Stomach (tissue), 8 donors: ENCODE measurements at regions not wholly inside any gene's neighbourhood (a gene's known extent, or its start where the extent isn't known, plus 50 kb on each side); places are given as distances from the start of the nearest gene placed in this dataset.

ENCODE experiments used
- DNase-seq, 2 donors: peaks; one replicate each; pipeline versions ENCODE4 v3.0.0 to v3.0.0-alpha.2; 2013 to 2019
- H3K27ac ChIP-seq, 5 donors: fragments of 200-600 bp in 4 of 5; sonication (generic) in 4 of 5; one replicate each; pipeline ENCODE4 v1.5.1; 2013 to 2019; ENCODE audit warnings: mild to moderate bottlenecking in 1 of 5, moderate library complexity in 1 of 5
- H3K27me3 ChIP-seq, 3 donors: fragments of 200-600 bp; sonication (generic); one replicate each; pipeline ENCODE4 v1.5.1; 2017 to 2019; ENCODE audit warnings: mixed run types in 1 of 3
- H3K36me3 ChIP-seq, 4 donors: fragments of 200-600 bp; sonication (generic); 1 replicate in 3 of 4; 2 replicates in 1 of 4; pipeline ENCODE4 v1.5.1; 2016 to 2019
- H3K4me1 ChIP-seq, 4 donors: fragments of 200-600 bp; sonication (generic); one replicate each; pipeline ENCODE4 v1.5.1; 2016 to 2019
- H3K4me3 ChIP-seq, 4 donors: fragments of 200-600 bp; sonication (generic) in 3 of 4; one replicate each; pipeline ENCODE4 v1.5.1; 2016 to 2019; ENCODE audit warnings: mild to moderate bottlenecking in 1 of 4
- H3K9me3 ChIP-seq, 4 donors: fragments of 200-600 bp; sonication (generic); one replicate each; pipeline ENCODE4 v1.5.1; 2016 to 2019
- CTCF ChIP-seq, 7 experiments: fragments of 450-650 bp in 4 of 7; fragments of 200-600 bp in 3 of 7; sonication (generic) in 3 of 7; IDR thresholded peaks; one replicate each; pipeline ENCODE4 v1.5.1; 2016 to 2019; ENCODE audit warnings: antibody characterized with exemption in 7 of 7, control low read depth in 2 of 7, mild to moderate bottlenecking in 1 of 7
- EP300 ChIP-seq: sonication (generic); formaldehyde crosslinking; IDR thresholded peaks from one replicate; pipeline ENCODE4 v1.6.1; 2017; ENCODE audit warnings: antibody characterized with exemption
- POLR2A ChIP-seq, 4 donors: fragments of 450-650 bp; IDR thresholded peaks; one replicate each; pipeline ENCODE4 v1.6.1; 2016; ENCODE audit warnings: antibody characterized with exemption in 4 of 4, control low read depth in 2 of 4, mild to moderate bottlenecking in 1 of 4, moderate library complexity in 1 of 4
- POLR2AphosphoS5 ChIP-seq, 3 donors: sonication (generic); formaldehyde crosslinking; IDR thresholded peaks; one replicate each; pipeline ENCODE4 v1.6.1; 2016; ENCODE audit warnings: antibody characterized with exemption in 3 of 3
- WGBS, 5 donors: extraction: QIAGEN DNeasy Blood & Tissue Kit in 3 of 5; methylation state at CpG; one replicate each; pipeline versions ENCODE4 v1.1.5 to v1.1.7; 2013 to 2018; 5-methylcytosine and 5-hydroxymethylcytosine counted together
- intact Hi-C: fragments of 100-400 bp; cut with DNase I; formaldehyde crosslinking; loops from one replicate; pipeline ENCODE4 v1.15.1; 2023; ENCODE audit warnings: low total_unique reads
- donor health status: healthy with polysubstance abuse.
- donor health status: Bipolar disorder and iron deficiency.
- donor health status: healthy.

- no peak for DNase-seq
- TF ChIP-seq POLR2AphosphoS5 (IDR thresholded peaks at IDR 0.05) (no peak), POLR2A (IDR thresholded peaks at IDR 0.05) (no peak)
- no peaks in the 10 kb centered on the region for H3K36me3 ChIP-seq
- H3K27ac ChIP-seq = no peak overlapping the region
- no peaks in the 10 kb centered on the region for H3K4me1 ChIP-seq
- intact Hi-C loops = no loop called here
- H3K4me3 ChIP-seq = no peak overlapping the region
- WGBS, 5 donors = 58 to 70% (median 62%) methylated on average over 4 of the region's 4 CpGs
- H3K27me3 ChIP-seq = no peaks in the 10 kb centered on the region
- no peaks in the 10 kb centered on the region for H3K9me3 ChIP-seq
Observed at GRCh38 chr1:209102531-209102930, 481.0 kb upstream of the CAMK1G start.

- Histone ChIP-seq H3K36me3 (no peaks in the 10 kb centered on the region), H3K27me3 (no peaks in the 10 kb centered on the region), H3K4me1 (no peaks in the 10 kb centered on the region), H3K4me3 (no peak overlapping the region), H3K27ac (no peak overlapping the region), H3K9me3 (no peaks in the 10 kb centered on the region)
- TF ChIP-seq POLR2AphosphoS5 (IDR thresholded peaks at IDR 0.05) (no peak), EP300 (no peak), CTCF (IDR thresholded peaks at IDR 0.05) (no peak), POLR2A (IDR thresholded peaks at IDR 0.05) (no peak)
- no peak for DNase-seq
- WGBS, 5 donors = 38 to 47% (median 41%) methylated on average over 4 of the region's 4 CpGs
- intact Hi-C loops = no loop called here
Observed at GRCh38 chr1:209103092-209103491, 480.4 kb upstream of the CAMK1G start.

- no peak for TF ChIP-seq CTCF (IDR thresholded peaks at IDR 0.05)
- DNase-seq = no peak
- intact Hi-C loops = no loop called here
- no peak overlapping the region for H3K27ac ChIP-seq
- 67 to 77% (median 75%) methylated on average over 3 of the region's 3 CpGs for WGBS, 5 donors
- H3K4me1 ChIP-seq = no peaks in the 10 kb centered on the region
- no peaks in the 10 kb centered on the region for H3K9me3 ChIP-seq
- no peaks in the 10 kb centered on the region for H3K27me3 ChIP-seq
- no peak overlapping the region for H3K4me3 ChIP-seq
- no peaks in the 10 kb centered on the region for H3K36me3 ChIP-seq
Observed at GRCh38 chr1:209104646-209105045, 478.9 kb upstream of the CAMK1G start.

GRCh38 chr1:209105701-209106100 is 477.8 kb upstream of the CAMK1G start:
- TF ChIP-seq POLR2A (IDR thresholded peaks at IDR 0.05) (no peak), CTCF (IDR thresholded peaks at IDR 0.05) (no peak), POLR2AphosphoS5 (IDR thresholded peaks at IDR 0.05) (no peak), EP300 (no peak)
- H3K36me3 ChIP-seq = no peaks in the 10 kb centered on the region
- 45 to 59% (median 48%) methylated on average over 3 of the region's 3 CpGs for WGBS, 5 donors
- no peak overlapping the region for H3K27ac ChIP-seq
- H3K4me1 ChIP-seq = no peaks in the 10 kb centered on the region
- intact Hi-C loops = no loop called here
- no peaks in the 10 kb centered on the region for H3K27me3 ChIP-seq
- H3K9me3 ChIP-seq = no peaks in the 10 kb centered on the region
- no peak for DNase-seq
- no peak overlapping the region for H3K4me3 ChIP-seq

GRCh38 chr1:209106237-209106741 is 477.2 kb upstream of the CAMK1G start:
- intact Hi-C loops = no loop called here
- no peak overlapping the region for H3K4me3 ChIP-seq
- no peaks in the 10 kb centered on the region for H3K36me3 ChIP-seq
- WGBS, 5 donors = 34 to 48% (median 43%) methylated on average over 8 of the region's 8 CpGs
- no peaks in the 10 kb centered on the region for H3K4me1 ChIP-seq
- no peak for TF ChIP-seq CTCF (IDR thresholded peaks at IDR 0.05)
- no peak for TF ChIP-seq EP300
- TF ChIP-seq POLR2AphosphoS5 (IDR thresholded peaks at IDR 0.05) = no peak
- TF ChIP-seq POLR2A (IDR thresholded peaks at IDR 0.05) = no peak
- H3K27me3 ChIP-seq = no peaks in the 10 kb centered on the region
- H3K9me3 ChIP-seq = no peaks in the 10 kb centered on the region
- DNase-seq = peak in 1 of 2 donors; percentile 59
- no peak overlapping the region for H3K27ac ChIP-seq
